Body of pancreas (tissue), 4 donors: ENCODE measurements at regions not wholly inside any gene's neighbourhood (a gene's known extent, or its start where the extent isn't known, plus 50 kb on each side); places are given as distances from the start of the nearest gene placed in this dataset.

Experiments used
- ATAC-seq: fragments of 150-250 bp; one replicate; pipeline ENCODE4 v1.9.1; 2016
- DNase-seq, 4 donors: peaks; one replicate each; pipeline ENCODE4 v3.0.0-alpha.2; 2019
- H3K27ac ChIP-seq, 4 donors: fragments of 200-600 bp; sonication (generic); 1 replicate in 3 of 4; 2 replicates in 1 of 4; pipeline versions ENCODE4 v1.5.1 to v1.6.1; 2016 to 2019; ENCODE audit warnings: mild to moderate bottlenecking in 1 of 4, mixed read lengths in 1 of 4, moderate library complexity in 1 of 4
- H3K27me3 ChIP-seq, 2 donors: fragments of 200-600 bp; sonication (generic); one replicate each; pipeline ENCODE4 v1.6.0; 2016; ENCODE audit warnings: mild to moderate bottlenecking in 1 of 2
- H3K36me3 ChIP-seq, 2 donors: fragments of 200-600 bp; sonication (generic); replicated peaks in 1 of 2; 2 replicates each; pipeline ENCODE4 v1.5.1; 2016; ENCODE audit warnings: low read depth in 2 of 2; ENCODE audit not compliant: insufficient read depth in 1 of 2
- H3K4me1 ChIP-seq: fragments of 200-600 bp; sonication (generic); one replicate; pipeline ENCODE4 v1.6.0; 2016
- H3K4me3 ChIP-seq, 2 donors: fragments of 200-600 bp; sonication (generic); 1 replicate in 1 of 2; 2 replicates in 1 of 2; pipeline ENCODE4 v1.5.1; 2016 to 2019
- H3K9me3 ChIP-seq, 3 donors: fragments of 200-600 bp; sonication (generic); 1 replicate in 2 of 3; 2 replicates in 1 of 3; pipeline ENCODE4 v1.5.1; 2016
- POLR2A ChIP-seq, 3 donors: fragments of 450-650 bp; IDR thresholded peaks; one replicate each; pipeline ENCODE4 v1.6.1; 2016; ENCODE audit warnings: antibody characterized with exemption in 3 of 3, mild to moderate bottlenecking in 2 of 3
- WGBS, 2 donors: methylation state at CpG; one replicate each; pipeline ENCODE4 v1.1.5; 2017; 5-methylcytosine and 5-hydroxymethylcytosine counted together
- intact Hi-C: fragments of 100-400 bp; cut with DNase I; formaldehyde crosslinking; loops from one replicate; pipeline ENCODE4 v1.15.1; 2023
- TF ChIP-seq, protein P1 (sequence below), 7 experiments: fragments of 450-650 bp in 4 of 7; fragments of 200-600 bp in 3 of 7; sonication (generic) in 3 of 7; IDR thresholded peaks; one replicate each; pipeline ENCODE4 v1.5.1; 2016 to 2019; ENCODE audit warnings: antibody characterized with exemption in 7 of 7

- H3K9me3 ChIP-seq = no peaks in the 10 kb centered on the region
- H3K36me3 ChIP-seq = no peaks in the 10 kb centered on the region
- 60 to 77% methylated on average over 6 of the region's 6 CpGs for WGBS, 2 donors
- no peaks in the 10 kb centered on the region for H3K27me3 ChIP-seq
- DNase-seq (no peak), ATAC-seq (no peak)
- no peaks in the 10 kb centered on the region for H3K4me1 ChIP-seq
- no peak overlapping the region for H3K27ac ChIP-seq
- no peak for TF ChIP-seq POLR2A (IDR thresholded peaks at IDR 0.05)
- TF ChIP-seq, protein P1, sequence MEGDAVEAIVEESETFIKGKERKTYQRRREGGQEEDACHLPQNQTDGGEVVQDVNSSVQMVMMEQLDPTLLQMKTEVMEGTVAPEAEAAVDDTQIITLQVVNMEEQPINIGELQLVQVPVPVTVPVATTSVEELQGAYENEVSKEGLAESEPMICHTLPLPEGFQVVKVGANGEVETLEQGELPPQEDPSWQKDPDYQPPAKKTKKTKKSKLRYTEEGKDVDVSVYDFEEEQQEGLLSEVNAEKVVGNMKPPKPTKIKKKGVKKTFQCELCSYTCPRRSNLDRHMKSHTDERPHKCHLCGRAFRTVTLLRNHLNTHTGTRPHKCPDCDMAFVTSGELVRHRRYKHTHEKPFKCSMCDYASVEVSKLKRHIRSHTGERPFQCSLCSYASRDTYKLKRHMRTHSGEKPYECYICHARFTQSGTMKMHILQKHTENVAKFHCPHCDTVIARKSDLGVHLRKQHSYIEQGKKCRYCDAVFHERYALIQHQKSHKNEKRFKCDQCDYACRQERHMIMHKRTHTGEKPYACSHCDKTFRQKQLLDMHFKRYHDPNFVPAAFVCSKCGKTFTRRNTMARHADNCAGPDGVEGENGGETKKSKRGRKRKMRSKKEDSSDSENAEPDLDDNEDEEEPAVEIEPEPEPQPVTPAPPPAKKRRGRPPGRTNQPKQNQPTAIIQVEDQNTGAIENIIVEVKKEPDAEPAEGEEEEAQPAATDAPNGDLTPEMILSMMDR (IDR thresholded peaks at IDR 0.05) = no peak
- intact Hi-C loops = no loop called here
- H3K4me3 ChIP-seq = no peak overlapping the region
Observed at GRCh38 chr1:13901597-13901996, 201.6 kb downstream of the PRDM2 start.

DNA sequence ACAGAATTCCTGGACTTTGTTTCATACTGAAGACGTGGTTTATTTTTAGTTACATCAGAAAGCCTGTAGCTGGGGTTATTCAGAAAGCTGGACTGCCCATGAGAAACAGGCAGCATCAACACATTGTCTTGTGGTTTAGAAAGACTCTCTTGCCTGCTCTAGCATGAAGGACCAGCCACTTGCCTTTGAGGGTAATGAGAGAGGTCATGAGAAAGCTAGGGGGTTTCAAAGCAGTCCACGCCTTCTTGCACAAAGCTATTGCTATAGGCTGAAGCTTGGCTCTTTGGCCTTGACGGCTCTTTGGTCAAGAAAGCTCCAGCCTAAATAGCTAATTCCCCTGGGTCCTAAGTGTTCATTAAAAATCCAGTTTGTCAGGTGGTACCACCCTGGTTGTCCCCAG, 208.1 kb downstream of the PRDM2 start:
- DNase-seq = no peak
- H3K4me3 ChIP-seq = no peak overlapping the region
- H3K9me3 ChIP-seq = no peaks in the 10 kb centered on the region
- no peak for TF ChIP-seq POLR2A (IDR thresholded peaks at IDR 0.05)
- TF ChIP-seq, protein P1 (IDR thresholded peaks at IDR 0.05) = no peak
- intact Hi-C loops = no loop called here
- ATAC-seq = no peak
- WGBS, 2 donors = 70 to 81% methylated on average over 3 of the region's 3 CpGs
- H3K4me1 ChIP-seq = no peaks in the 10 kb centered on the region
- no peak overlapping the region for H3K27ac ChIP-seq
- H3K36me3 ChIP-seq = no peaks in the 10 kb centered on the region
- H3K27me3 ChIP-seq = no peaks in the 10 kb centered on the region

GRCh38 chr1:13911697-13912619, 212.0 kb downstream of the PRDM2 start:
- Histone ChIP-seq H3K4me1 (no peaks in the 10 kb centered on the region), H3K4me3 (no peak overlapping the region), H3K27ac (no peak overlapping the region), H3K27me3 (no peaks in the 10 kb centered on the region), H3K9me3 (no peaks in the 10 kb centered on the region), H3K36me3 (no peaks in the 10 kb centered on the region)
- intact Hi-C loops = no loop called here
- DNase-seq (no peak), ATAC-seq (no peak)
- 72 to 75% methylated on average over 8 of the region's 8 CpGs for WGBS, 2 donors
- TF ChIP-seq POLR2A (IDR thresholded peaks at IDR 0.05) = no peak
- TF ChIP-seq, protein P1 (IDR thresholded peaks at IDR 0.05) = no peak

GRCh38 chr1:13913396-13913795, 213.4 kb downstream of the PRDM2 start:
- no peak for DNase-seq
- Histone ChIP-seq H3K4me3 (no peak overlapping the region), H3K9me3 (no peaks in the 10 kb centered on the region), H3K4me1 (no peaks in the 10 kb centered on the region), H3K27ac (no peak overlapping the region), H3K36me3 (no peaks in the 10 kb centered on the region), H3K27me3 (no peaks in the 10 kb centered on the region)
- intact Hi-C loops = no loop called here
- TF ChIP-seq POLR2A (IDR thresholded peaks at IDR 0.05) = no peak
- ATAC-seq = no peak
- 100% methylated on average over 1 of the region's 1 CpG for WGBS, 2 donors

- H3K4me3 ChIP-seq = no peak overlapping the region
- H3K36me3 ChIP-seq = no peaks in the 10 kb centered on the region
- H3K9me3 ChIP-seq = no peaks in the 10 kb centered on the region
- intact Hi-C loops = no loop called here
- H3K27ac ChIP-seq = no peak overlapping the region
- TF ChIP-seq, protein P1 (IDR thresholded peaks at IDR 0.05) = no peak
- TF ChIP-seq POLR2A (IDR thresholded peaks at IDR 0.05) = no peak
- WGBS, 2 donors = 55 to 66% methylated on average over 3 of the region's 3 CpGs
- ATAC-seq = no peak
- H3K27me3 ChIP-seq = no peaks in the 10 kb centered on the region
- DNase-seq = no peak
- H3K4me1 ChIP-seq = no peaks in the 10 kb centered on the region
Observed at GRCh38 chr1:13916530-13916929, 216.5 kb downstream of the PRDM2 start.
